ENCODE measurements at regions not wholly inside any gene's neighbourhood (a gene's known extent, or its start where the extent isn't known, plus 50 kb on each side); places are given as distances from the start of the nearest gene placed in this dataset.

- no peaks in the 10 kb centered on the region for H3K9me3 ChIP-seq (ENCODE audit: control insufficient read depth in 4 of 4, insufficient read depth in 3 of 4, low read length in 3 of 4)
- peaks cover 0 to 5% (median 0%) of the 10 kb centered on the region in 3 donors for H3K27me3 ChIP-seq (ENCODE audit: control insufficient read depth in 3 of 3, insufficient read depth in 3 of 3, low read length in 2 of 3)
- no peak overlapping the region for H3K9ac ChIP-seq (ENCODE audit: insufficient read depth in 1 of 2, low read length in 2 of 2)
- TF ChIP-seq CTCF (IDR thresholded peaks at IDR 0.05; ENCODE audit: control extremely low read depth, extremely low read depth): no peak
- H3K4me1 ChIP-seq (ENCODE audit: control insufficient read depth in 5 of 5, insufficient read depth in 5 of 5, low read length in 5 of 5): peaks cover 0 to 39% (median 4%) of the 10 kb centered on the region in 5 donors
- H3K36me3 ChIP-seq (ENCODE audit: control insufficient read depth in 4 of 4, insufficient read depth in 4 of 4, low read length in 4 of 4): peaks cover 0 to 18% (median 3%) of the 10 kb centered on the region in 4 donors
- H3K4me3 ChIP-seq: no peak overlapping the region
- 83 to 94% methylated on average over 2 of the region's 2 CpGs for WGBS, 2 donors
- H3K27ac ChIP-seq (ENCODE audit: low read depth in 1 of 2, low read length in 1 of 2): peak overlapping the region in 1 of 2 donors; percentile 11
- DNase-seq: no peak
- ATAC-seq (ENCODE audit: insufficient read depth, low FRiP score): peak; percentile 37
Measured at GRCh38 chr3:159892171-159892795, 96.4 kb upstream of the IL12A start.

GRCh38 chr3:159892801-159893200 is 95.8 kb upstream of the IL12A start:
- ATAC-seq (ENCODE audit: insufficient read depth, low FRiP score) (no peak), DNase-seq (no peak)
- Histone ChIP-seq H3K36me3 (ENCODE audit: control insufficient read depth in 4 of 4, insufficient read depth in 4 of 4, low read length in 4 of 4) (peaks cover 0 to 14% (median 2%) of the 10 kb centered on the region in 4 donors), H3K4me3 (no peak overlapping the region), H3K27me3 (ENCODE audit: control insufficient read depth in 3 of 3, insufficient read depth in 3 of 3, low read length in 2 of 3) (peaks cover 0 to 5% (median 0%) of the 10 kb centered on the region in 3 donors), H3K27ac (ENCODE audit: low read depth in 1 of 2, low read length in 1 of 2) (no peak overlapping the region), H3K9me3 (ENCODE audit: control insufficient read depth in 4 of 4, insufficient read depth in 3 of 4, low read length in 3 of 4) (no peaks in the 10 kb centered on the region), H3K4me1 (ENCODE audit: control insufficient read depth in 5 of 5, insufficient read depth in 5 of 5, low read length in 5 of 5) (peaks cover 0 to 39% (median 4%) of the 10 kb centered on the region in 5 donors), H3K9ac (ENCODE audit: insufficient read depth in 1 of 2, low read length in 2 of 2) (no peak overlapping the region)
- 78 to 90% methylated on average over 1 of the region's 1 CpG for WGBS, 2 donors
- no peak for TF ChIP-seq CTCF (IDR thresholded peaks at IDR 0.05; ENCODE audit: control extremely low read depth, extremely low read depth)

GRCh38 chr3:159894386-159894785 is 94.2 kb upstream of the IL12A start:
- H3K36me3 ChIP-seq (ENCODE audit: control insufficient read depth in 4 of 4, insufficient read depth in 4 of 4, low read length in 4 of 4): peaks cover 0 to 17% (median 2%) of the 10 kb centered on the region in 4 donors
- H3K9ac ChIP-seq (ENCODE audit: insufficient read depth in 1 of 2, low read length in 2 of 2): no peak overlapping the region
- H3K4me1 ChIP-seq (ENCODE audit: control insufficient read depth in 5 of 5, insufficient read depth in 5 of 5, low read length in 5 of 5): peaks cover 0 to 42% (median 4%) of the 10 kb centered on the region in 5 donors
- DNase-seq (no peak), ATAC-seq (ENCODE audit: insufficient read depth, low FRiP score) (no peak)
- TF ChIP-seq CTCF (IDR thresholded peaks at IDR 0.05; ENCODE audit: control extremely low read depth, extremely low read depth): no peak
- peaks cover 0 to 5% (median 0%) of the 10 kb centered on the region in 3 donors for H3K27me3 ChIP-seq (ENCODE audit: control insufficient read depth in 3 of 3, insufficient read depth in 3 of 3, low read length in 2 of 3)
- H3K4me3 ChIP-seq: no peak overlapping the region
- no peaks in the 10 kb centered on the region for H3K9me3 ChIP-seq (ENCODE audit: control insufficient read depth in 4 of 4, insufficient read depth in 3 of 4, low read length in 3 of 4)
- peak overlapping the region in 1 of 2 donors; percentile 55 for H3K27ac ChIP-seq (ENCODE audit: low read depth in 1 of 2, low read length in 1 of 2)
- 85 to 88% methylated on average over 4 of the region's 4 CpGs for WGBS, 2 donors
